Vagina (tissue), 2 donors: ENCODE measurements at regions not wholly inside any gene's neighbourhood (a gene's known extent, or its start where the extent isn't known, plus 50 kb on each side); places are given as distances from the start of the nearest gene placed in this dataset.

ENCODE experiments used
- DNase-seq, 2 donors: peaks; one replicate each; pipeline ENCODE4 v3.0.0-alpha.2; 2017; ENCODE audit errors: extremely low spot score in 2 of 2
- H3K27ac ChIP-seq: fragments of 200-600 bp; sonication (generic); one replicate; pipeline ENCODE4 v1.5.1; 2019
- H3K27me3 ChIP-seq: fragments of 200-600 bp; sonication (generic); one replicate; pipeline ENCODE4 v1.5.1; 2019
- H3K36me3 ChIP-seq, 2 donors: fragments of 200-600 bp; sonication (generic); one replicate each; pipeline ENCODE4 v1.5.1; 2017 to 2019
- H3K4me1 ChIP-seq: fragments of 200-600 bp; sonication (generic); one replicate; pipeline ENCODE4 v1.5.1; 2019
- H3K4me3 ChIP-seq, 2 donors: fragments of 200-600 bp; sonication (generic); 1 replicate in 1 of 2; 2 replicates in 1 of 2; pipeline ENCODE4 v1.5.1; 2016 to 2019
- H3K9me3 ChIP-seq: fragments of 200-600 bp; sonication (generic); one replicate; pipeline ENCODE4 v1.5.1; 2019
- POLR2A ChIP-seq, 2 donors: fragments of 450-650 bp; IDR thresholded peaks; one replicate each; pipeline ENCODE4 v1.6.1; 2017; ENCODE audit warnings: antibody characterized with exemption in 2 of 2, mild to moderate bottlenecking in 2 of 2, moderate library complexity in 2 of 2
- POLR2AphosphoS5 ChIP-seq, 2 donors: sonication (generic); formaldehyde crosslinking; IDR thresholded peaks; one replicate each; pipeline ENCODE4 v1.9.0; 2017; ENCODE audit warnings: antibody characterized with exemption in 2 of 2, mild to moderate bottlenecking in 2 of 2, low read depth in 1 of 2; ENCODE audit not compliant: insufficient read depth in 1 of 2
- intact Hi-C: fragments of 100-400 bp; cut with DNase I; formaldehyde crosslinking; loops from one replicate; pipeline ENCODE4 v1.15.1; 2023
- TF ChIP-seq, protein P1 (sequence below), 3 experiments: fragments of 450-650 bp in 2 of 3; fragments of 200-600 bp in 1 of 3; sonication (generic) in 1 of 3; IDR thresholded peaks; one replicate each; pipeline ENCODE4 v1.5.1; 2017 to 2019; ENCODE audit warnings: antibody characterized with exemption in 3 of 3, mild to moderate bottlenecking in 2 of 3, moderate library complexity in 2 of 3

DNA sequence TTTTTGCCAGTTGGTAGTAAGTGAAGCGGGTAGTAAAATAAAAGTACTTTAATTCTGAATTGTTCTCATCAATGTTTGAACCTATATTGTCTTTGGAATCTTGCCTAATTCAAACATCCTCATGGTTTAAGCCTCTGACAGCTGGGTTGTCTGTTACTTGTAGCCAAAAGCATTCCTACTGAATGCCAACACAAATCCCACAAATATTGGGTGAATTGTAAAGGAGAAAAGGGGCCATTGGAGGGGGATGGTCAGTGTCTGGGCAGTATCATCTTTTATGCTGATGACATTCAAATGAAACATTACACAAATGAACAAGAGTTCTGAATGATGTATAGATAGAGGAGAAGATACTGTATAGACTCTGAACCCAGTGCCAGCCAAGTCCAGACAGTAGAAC lies 309.5 kb downstream of the OSTF1 start:
- Histone ChIP-seq H3K27ac (no peak overlapping the region), H3K36me3 (no peaks in the 10 kb centered on the region), H3K9me3 (no peaks in the 10 kb centered on the region), H3K4me1 (peaks cover 18% of the 10 kb centered on the region), H3K27me3 (no peaks in the 10 kb centered on the region), H3K4me3 (no peak overlapping the region)
- intact Hi-C loops = no loop called here
- no peak for DNase-seq
- no peak for TF ChIP-seq POLR2AphosphoS5 (IDR thresholded peaks at IDR 0.05; ENCODE audit: insufficient read depth in 1 of 2, low read depth in 1 of 2)
- no peak for TF ChIP-seq POLR2A (IDR thresholded peaks at IDR 0.05)
- TF ChIP-seq, protein P1, sequence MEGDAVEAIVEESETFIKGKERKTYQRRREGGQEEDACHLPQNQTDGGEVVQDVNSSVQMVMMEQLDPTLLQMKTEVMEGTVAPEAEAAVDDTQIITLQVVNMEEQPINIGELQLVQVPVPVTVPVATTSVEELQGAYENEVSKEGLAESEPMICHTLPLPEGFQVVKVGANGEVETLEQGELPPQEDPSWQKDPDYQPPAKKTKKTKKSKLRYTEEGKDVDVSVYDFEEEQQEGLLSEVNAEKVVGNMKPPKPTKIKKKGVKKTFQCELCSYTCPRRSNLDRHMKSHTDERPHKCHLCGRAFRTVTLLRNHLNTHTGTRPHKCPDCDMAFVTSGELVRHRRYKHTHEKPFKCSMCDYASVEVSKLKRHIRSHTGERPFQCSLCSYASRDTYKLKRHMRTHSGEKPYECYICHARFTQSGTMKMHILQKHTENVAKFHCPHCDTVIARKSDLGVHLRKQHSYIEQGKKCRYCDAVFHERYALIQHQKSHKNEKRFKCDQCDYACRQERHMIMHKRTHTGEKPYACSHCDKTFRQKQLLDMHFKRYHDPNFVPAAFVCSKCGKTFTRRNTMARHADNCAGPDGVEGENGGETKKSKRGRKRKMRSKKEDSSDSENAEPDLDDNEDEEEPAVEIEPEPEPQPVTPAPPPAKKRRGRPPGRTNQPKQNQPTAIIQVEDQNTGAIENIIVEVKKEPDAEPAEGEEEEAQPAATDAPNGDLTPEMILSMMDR (IDR thresholded peaks at IDR 0.05) = no peak

DNA sequence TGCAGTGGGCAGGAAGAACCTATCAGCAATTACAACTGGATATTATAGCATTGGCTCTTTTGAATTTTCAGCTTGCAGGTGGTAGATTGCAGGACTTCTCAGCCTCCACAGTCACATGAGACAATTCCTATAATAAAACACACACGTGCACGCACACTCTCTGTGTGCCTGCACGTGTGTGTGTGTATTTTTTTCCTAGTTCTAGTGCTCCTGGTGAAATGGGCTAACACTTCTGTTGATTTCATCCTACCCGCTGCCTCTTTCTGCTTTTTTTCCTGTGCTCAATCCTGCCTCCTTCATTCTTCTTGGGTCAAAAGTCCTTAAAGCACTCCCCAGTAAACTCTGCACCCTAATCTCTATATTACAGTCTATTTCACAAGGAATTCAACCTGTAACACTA lies 320.1 kb downstream of the OSTF1 start:
- H3K9me3 ChIP-seq = no peaks in the 10 kb centered on the region
- no peak overlapping the region for H3K27ac ChIP-seq
- no peaks in the 10 kb centered on the region for H3K4me1 ChIP-seq
- no peaks in the 10 kb centered on the region for H3K36me3 ChIP-seq
- H3K27me3 ChIP-seq = no peaks in the 10 kb centered on the region
- TF ChIP-seq POLR2A (IDR thresholded peaks at IDR 0.05) = no peak
- intact Hi-C loops = no loop called here
- DNase-seq = no peak
- no peak overlapping the region for H3K4me3 ChIP-seq

DNA sequence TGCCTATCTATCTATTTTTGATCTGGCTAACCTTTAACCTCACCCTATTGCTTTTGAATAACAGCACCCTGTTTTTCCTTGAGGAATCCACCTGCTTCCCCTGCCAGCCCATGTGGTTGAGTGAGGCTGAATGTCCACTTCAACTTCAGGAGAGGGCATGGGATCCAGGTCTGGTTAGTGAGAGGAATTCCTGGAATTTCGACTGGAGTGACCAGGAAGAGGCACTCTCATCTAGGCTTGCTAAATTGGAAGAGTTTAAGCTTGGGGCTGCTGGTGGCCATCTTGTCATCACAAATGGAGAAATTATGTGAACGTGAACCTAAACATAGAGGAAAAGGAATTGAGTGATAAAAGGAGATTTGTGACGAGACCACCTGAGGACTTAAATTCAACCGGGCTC lies 322.1 kb downstream of the OSTF1 start:
- Histone ChIP-seq H3K4me1 (no peaks in the 10 kb centered on the region), H3K9me3 (no peaks in the 10 kb centered on the region), H3K36me3 (no peaks in the 10 kb centered on the region), H3K4me3 (no peak overlapping the region), H3K27me3 (no peaks in the 10 kb centered on the region), H3K27ac (no peak overlapping the region)
- intact Hi-C loops = no loop called here
- TF ChIP-seq, protein P1 (IDR thresholded peaks at IDR 0.05) = no peak
- TF ChIP-seq POLR2AphosphoS5 (IDR thresholded peaks at IDR 0.05; ENCODE audit: insufficient read depth in 1 of 2, low read depth in 1 of 2) (no peak), POLR2A (IDR thresholded peaks at IDR 0.05) (no peak)
- no peak for DNase-seq

DNA sequence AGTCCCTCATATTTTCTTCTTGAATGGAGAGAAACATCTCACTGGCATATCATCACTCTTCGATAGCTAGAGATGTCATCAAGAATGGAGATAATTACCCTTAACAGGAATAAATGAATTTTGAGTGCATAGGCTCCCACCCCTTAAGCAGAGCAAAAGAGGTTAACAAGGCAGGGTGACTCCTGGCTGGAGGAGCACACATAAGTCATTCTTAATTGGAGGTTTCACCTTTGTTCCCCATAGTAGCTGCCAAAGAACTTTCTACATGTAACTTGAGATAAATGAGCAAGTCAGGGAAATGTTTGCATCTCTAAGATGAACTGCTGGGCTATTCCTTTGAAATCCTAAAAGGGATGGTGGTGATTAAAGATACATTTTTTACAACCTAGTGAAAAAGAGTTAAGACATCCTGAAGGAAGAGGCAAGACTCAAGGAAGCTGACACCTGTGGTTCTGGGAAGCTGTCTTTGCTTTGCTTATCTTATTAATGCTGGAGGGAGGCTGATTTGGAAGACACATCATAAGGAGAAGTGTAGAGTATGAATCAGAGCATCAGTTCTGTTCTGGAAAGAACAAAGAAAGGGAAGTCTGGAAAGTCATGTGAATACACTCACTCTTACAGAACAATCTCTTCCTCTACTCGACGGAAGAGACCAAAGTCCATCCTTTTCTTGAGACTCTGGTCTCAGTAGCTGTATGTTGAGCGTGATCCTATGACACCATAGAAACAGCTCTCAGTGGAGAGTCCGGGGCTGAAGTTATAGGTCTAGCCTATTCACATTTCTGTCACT lies 326.3 kb downstream of the OSTF1 start:
- Histone ChIP-seq H3K4me1 (no peaks in the 10 kb centered on the region), H3K27ac (no peak overlapping the region), H3K9me3 (no peaks in the 10 kb centered on the region), H3K36me3 (no peaks in the 10 kb centered on the region), H3K27me3 (no peaks in the 10 kb centered on the region), H3K4me3 (no peak overlapping the region)
- DNase-seq = no peak
- TF ChIP-seq POLR2A (IDR thresholded peaks at IDR 0.05) = no peak
- intact Hi-C loops = no loop called here

DNA sequence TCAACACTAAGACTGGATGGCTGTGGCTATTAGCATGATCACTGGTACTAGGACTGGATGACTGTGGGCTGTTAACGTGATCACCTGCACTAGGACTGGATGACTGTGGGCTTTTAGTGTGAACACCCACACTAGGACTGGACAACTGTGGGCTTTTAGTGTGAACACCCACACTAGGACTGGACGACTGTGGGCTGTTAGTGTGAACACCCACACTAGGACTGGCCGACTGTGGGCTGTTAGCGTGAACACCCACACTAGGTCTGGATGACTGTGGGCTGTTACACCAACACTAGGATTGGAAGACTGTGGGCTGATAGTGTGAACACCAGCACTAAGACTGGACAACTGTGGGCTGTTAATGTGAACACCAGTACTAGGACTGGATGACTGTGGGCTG lies 329.2 kb downstream of the OSTF1 start:
- no peak overlapping the region for H3K4me3 ChIP-seq
- intact Hi-C loops = no loop called here

DNA sequence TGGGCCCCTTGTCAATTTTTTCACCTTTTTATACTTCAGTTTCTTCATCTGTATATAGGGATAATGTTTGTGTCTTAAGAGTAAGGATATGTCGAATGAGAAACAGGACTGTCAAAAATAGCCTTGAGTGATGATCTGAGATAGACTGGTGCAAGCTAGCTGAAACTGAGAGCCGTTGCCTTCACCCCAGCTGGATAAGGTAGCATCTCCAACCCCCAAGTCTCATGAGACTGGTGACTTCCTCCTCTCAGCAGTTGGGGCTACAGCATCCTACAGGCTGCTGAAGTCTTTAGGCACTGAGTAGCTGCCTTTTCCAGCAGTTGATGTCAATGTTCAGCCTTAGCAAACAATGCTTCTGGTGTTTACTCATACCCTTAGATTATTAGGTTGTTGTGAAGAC lies 330.2 kb downstream of the OSTF1 start:
- intact Hi-C loops = no loop called here

More for the DNA sequence above, 329.2 kb downstream of the OSTF1 start:
- H3K9me3 ChIP-seq = no peaks in the 10 kb centered on the region
- H3K27ac ChIP-seq = no peak overlapping the region
- DNase-seq = no peak
- no peaks in the 10 kb centered on the region for H3K27me3 ChIP-seq
- no peaks in the 10 kb centered on the region for H3K4me1 ChIP-seq
- TF ChIP-seq POLR2AphosphoS5 (IDR thresholded peaks at IDR 0.05; ENCODE audit: insufficient read depth in 1 of 2, low read depth in 1 of 2) = no peak
- TF ChIP-seq POLR2A (IDR thresholded peaks at IDR 0.05) = no peak
- TF ChIP-seq, protein P1 (IDR thresholded peaks at IDR 0.05) = no peak
- H3K36me3 ChIP-seq = no peaks in the 10 kb centered on the region

More for the DNA sequence above, 330.2 kb downstream of the OSTF1 start:
- DNase-seq = no peak
- H3K4me1 ChIP-seq = no peaks in the 10 kb centered on the region
- no peaks in the 10 kb centered on the region for H3K27me3 ChIP-seq
- no peak overlapping the region for H3K4me3 ChIP-seq
- H3K9me3 ChIP-seq = no peaks in the 10 kb centered on the region
- no peak overlapping the region for H3K27ac ChIP-seq
- no peaks in the 10 kb centered on the region for H3K36me3 ChIP-seq
- TF ChIP-seq, protein P1 (IDR thresholded peaks at IDR 0.05) = no peak
- TF ChIP-seq POLR2A (IDR thresholded peaks at IDR 0.05) = no peak
- no peak for TF ChIP-seq POLR2AphosphoS5 (IDR thresholded peaks at IDR 0.05; ENCODE audit: insufficient read depth in 1 of 2, low read depth in 1 of 2)
